NCI-H526 (cell line): ENCODE measurements at regions not wholly inside any gene's neighbourhood (a gene's known extent, or its start where the extent isn't known, plus 50 kb on each side); places are given as distances from the start of the nearest gene placed in this dataset.
"Not testable (repeated sequence)": the region's sequence is repeated elsewhere in the genome, so short reads cannot be mapped to it uniquely, and the experiment has no call there.

Experiments
- DNase-seq, 2 experiments: peaks; one replicate each; lab custom pipeline; 2025; lab: John Stamatoyannopoulos, UW

DNA sequence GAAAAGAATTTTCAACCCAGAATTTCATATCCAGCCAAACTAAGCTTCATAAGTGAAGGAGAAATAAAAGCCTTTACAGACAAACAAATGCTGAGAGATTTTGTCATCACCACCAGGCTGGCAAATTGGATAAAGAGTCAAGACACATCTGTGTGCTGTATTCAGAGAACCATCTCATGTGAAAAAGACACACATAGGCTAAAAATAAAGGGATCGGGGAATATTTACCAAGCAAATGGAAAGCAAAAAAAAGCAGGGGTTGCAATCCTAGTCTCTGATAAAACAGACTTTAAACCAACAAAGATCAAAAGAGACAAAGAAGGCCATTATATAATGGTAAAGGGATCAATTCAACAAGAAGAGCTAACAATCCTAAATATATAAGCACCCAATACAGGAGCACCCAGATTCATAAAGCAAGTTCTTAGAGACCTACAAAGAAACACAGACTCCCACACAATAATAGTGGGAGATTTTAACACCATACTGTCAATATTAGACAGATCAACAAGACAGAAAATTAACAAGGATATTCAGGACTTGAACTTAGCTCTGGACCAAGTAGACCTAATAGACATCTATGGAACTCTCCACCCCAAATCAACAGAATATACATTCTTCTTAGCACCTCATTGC is 55.9 kb upstream of the ACSM6 start:
- DNase-seq, result not testable (repeated sequence)

DNA sequence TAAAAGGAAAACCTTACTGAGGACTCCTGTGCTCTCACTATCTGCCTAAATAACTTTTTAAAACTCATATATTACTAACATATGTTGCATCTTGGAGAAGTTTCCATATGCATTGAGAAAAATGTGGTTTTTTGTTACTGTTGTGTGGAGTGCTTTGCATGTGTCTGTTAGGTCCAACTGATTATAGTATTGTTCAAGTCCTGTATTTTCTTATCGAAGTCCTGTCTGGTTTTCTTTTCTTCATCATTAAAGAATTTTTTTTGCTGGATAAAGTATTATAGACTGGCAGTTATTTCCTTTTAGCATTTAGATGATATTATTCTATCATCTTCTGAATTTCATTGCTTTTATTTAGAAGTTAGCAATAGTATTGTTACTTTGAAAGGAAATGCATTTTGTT is 59.5 kb upstream of the ACSM6 start:
- no peak for DNase-seq

DNA sequence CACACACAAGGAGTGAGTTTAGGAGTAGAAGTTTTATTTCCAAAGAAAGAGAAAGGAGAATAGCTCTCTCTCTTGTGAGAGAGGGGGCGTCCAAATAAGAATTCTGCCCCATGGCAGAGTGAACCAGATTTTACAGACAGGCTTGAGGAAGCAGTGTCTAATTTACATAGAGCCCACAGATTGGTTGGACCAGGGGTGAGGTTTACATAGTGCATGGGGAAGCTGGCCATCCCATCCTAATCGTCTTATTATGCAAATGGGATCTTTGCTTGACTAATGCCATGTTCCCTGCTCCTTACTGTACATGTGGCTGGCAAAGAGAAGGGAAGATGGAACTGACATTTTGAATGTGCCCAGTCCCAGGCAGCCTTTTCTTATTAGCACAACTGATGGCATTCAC is 60.0 kb upstream of the ACSM6 start:
- peak; percentile 19 to 75 for DNase-seq

DNA sequence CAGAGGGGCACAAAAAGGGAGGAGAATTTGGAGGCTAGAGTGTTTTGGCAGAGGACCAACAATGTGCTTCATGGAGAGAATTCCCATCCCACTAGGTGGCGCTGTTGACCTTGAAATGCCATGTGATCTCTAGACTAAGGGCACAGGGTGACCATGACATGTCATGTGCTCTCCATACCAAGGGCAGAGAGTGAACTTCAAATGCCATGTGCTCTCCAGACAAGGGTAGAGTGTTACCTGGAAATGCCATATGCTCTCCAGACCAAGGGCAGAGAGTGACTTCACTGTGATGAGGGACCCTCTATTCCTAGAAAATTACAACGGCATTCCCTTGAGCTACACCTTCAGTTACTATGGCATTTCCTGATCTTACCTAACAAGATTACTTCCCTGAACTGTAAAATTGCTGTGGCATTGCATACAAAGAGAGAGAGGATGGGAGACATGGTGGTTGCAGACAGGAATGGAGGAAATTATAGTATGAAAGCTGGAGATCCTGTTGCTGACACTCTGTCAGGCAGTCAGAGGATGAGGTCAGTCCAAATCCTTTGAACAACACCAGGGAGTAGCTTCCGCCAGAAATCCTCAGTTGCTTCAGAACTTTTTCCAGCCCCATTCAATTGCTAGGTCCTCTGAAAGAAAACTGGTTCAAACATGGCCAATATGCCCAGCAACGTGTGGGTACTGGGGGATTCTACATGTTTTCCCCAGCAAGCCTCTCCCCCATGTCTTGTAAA is 60.9 kb upstream of the ACSM6 start:
- DNase-seq, result peak; percentile 41 to 81

DNA sequence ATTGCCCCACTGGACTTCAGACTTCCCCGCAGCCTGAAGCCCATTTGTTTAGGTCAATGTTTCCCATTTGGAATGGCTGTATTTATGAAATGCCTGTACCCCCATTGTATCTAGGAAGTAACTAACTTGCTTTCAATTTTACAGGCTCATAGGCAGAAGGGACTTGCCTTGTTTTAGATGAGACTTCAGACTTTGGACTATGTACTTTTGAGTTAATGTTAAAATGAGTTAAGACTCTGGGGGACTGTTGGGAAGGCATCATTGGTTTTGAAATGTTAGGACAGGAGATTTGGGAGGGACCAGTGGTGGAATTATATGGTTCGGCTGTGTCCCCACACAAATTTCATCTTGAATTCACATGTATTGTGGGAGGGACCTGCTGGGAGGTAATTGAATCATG is 61.1 kb upstream of the CYP2C8 start:
- not testable (repeated sequence) for DNase-seq

DNA sequence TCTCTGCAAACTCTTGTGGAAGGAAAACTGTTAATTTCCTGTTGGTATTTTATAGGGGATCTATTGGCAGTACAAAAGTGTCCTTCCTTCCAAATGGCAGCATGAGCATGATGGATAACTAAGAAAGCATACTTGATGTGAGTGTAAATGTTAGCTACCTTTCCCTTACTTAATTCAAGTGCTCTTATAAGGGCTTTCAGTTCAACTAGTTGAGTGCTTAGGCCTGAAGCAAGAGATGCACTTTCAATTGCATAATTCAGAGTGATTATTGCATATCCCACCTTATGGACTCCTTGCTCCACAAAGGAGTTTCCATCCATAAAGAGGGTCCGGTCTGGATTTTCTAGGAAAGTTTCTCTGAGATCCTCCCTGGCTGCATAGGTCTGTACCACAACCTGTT is 56.3 kb upstream of the CYP2C8 start:
- no peak for DNase-seq

DNA sequence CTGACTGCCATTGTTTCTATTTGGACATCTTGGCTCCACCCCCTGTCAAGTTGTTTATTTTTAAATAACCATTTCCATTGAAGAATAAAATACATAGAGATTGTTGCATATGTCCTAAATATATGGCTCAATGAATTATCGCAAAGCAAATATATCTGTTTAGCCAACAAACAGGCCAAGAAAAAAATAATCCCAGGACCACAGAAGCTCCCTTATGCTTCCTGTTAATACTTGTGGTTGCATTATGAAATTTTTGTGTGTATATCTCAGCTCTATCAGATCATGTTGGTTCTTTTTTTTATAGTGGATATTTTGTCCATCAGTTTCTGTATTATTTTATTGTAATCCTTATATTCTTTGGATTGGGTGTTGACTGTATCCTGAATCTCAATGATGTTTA is 53.4 kb upstream of the CYP2C8 start:
- no peak for DNase-seq

DNA sequence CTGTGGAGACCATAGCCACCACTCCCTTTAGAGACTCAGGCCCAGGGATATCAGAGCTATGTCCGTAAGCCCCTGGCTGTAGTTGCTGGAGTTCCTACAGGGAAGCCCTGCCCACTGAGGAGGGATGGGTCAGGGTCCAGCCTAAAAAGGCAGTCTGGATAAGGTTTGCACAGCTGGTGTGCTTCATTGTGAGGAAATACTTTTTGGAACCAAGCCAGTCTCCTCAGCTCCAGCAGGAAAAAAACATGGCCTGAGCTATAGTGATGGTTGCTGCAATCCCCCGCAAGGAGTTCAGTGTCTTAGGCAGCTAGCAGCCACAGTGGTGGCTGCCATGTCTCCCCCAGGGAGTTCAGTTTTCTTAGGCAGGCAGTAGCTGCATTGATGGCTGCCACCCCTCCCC is 52.6 kb upstream of the CYP2C8 start:
- no peak for DNase-seq
